ENCODE measurements at regions not wholly inside any gene's neighbourhood (a gene's known extent, or its start where the extent isn't known, plus 50 kb on each side); places are given as distances from the start of the nearest gene placed in this dataset.

DNA sequence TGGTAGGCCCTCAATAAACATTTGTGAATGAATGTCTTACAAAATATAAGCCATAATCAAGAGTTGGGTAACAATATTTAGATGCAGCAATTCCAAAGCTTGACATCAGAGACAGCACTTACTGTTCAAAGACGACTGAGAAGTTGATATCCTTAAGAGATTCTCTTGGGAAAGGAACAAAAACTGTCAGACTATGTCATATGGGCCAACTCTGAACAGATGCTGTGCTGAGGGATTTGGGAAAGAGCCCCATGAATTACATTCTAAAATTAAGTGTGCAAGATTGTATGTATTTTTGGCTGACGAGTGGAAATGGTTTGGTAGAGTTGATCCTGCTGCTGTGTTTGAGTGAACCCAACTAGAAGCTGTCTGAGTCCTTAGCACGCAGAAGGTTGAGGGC, 250.7 kb upstream of the LINC00305 start:
- no peak for TF ChIP-seq CEBPB (IDR thresholded peaks at IDR 0.05)
- TF ChIP-seq CBX2 (IDR thresholded peaks at IDR 0.05; ENCODE audit: borderline replicate concordance, low read depth): no peak
- no peak for TF ChIP-seq CBX8 (IDR thresholded peaks at IDR 0.05)
- TF ChIP-seq, protein P1, sequence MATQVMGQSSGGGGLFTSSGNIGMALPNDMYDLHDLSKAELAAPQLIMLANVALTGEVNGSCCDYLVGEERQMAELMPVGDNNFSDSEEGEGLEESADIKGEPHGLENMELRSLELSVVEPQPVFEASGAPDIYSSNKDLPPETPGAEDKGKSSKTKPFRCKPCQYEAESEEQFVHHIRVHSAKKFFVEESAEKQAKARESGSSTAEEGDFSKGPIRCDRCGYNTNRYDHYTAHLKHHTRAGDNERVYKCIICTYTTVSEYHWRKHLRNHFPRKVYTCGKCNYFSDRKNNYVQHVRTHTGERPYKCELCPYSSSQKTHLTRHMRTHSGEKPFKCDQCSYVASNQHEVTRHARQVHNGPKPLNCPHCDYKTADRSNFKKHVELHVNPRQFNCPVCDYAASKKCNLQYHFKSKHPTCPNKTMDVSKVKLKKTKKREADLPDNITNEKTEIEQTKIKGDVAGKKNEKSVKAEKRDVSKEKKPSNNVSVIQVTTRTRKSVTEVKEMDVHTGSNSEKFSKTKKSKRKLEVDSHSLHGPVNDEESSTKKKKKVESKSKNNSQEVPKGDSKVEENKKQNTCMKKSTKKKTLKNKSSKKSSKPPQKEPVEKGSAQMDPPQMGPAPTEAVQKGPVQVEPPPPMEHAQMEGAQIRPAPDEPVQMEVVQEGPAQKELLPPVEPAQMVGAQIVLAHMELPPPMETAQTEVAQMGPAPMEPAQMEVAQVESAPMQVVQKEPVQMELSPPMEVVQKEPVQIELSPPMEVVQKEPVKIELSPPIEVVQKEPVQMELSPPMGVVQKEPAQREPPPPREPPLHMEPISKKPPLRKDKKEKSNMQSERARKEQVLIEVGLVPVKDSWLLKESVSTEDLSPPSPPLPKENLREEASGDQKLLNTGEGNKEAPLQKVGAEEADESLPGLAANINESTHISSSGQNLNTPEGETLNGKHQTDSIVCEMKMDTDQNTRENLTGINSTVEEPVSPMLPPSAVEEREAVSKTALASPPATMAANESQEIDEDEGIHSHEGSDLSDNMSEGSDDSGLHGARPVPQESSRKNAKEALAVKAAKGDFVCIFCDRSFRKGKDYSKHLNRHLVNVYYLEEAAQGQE (IDR thresholded peaks at IDR 0.05): no peak
- TF ChIP-seq EP300 (IDR thresholded peaks at IDR 0.05): no peak
- no peak for TF ChIP-seq RNF2 (IDR thresholded peaks at IDR 0.05; ENCODE audit: borderline replicate concordance, low read depth)
- 0% methylated on average over 3 of the region's 3 CpGs for WGBS (ENCODE audit: missing lambda C conversion rate)
- H3K4me3 ChIP-seq: no peak overlapping the region
- FAIRE-seq (no peak), ATAC-seq (no peak), DNase-seq (ENCODE audit: low read depth in 1 of 2, low spot score in 1 of 2) (no peak)
- ChIA-PET POLR2A (no interaction called here), CTCF (no interaction called here)
- no peak overlapping the region for H3K27ac ChIP-seq
- no peak overlapping the region for H3K4me2 ChIP-seq
- H3K4me1 ChIP-seq: no peaks in the 10 kb centered on the region
- H3K9me3 ChIP-seq: no peaks in the 10 kb centered on the region

- H3K27ac ChIP-seq: no peak overlapping the region
- DNase-seq (ENCODE audit: low read depth in 1 of 2, low spot score in 1 of 2) (no peak), FAIRE-seq (no peak), ATAC-seq (no peak)
- no peaks in the 10 kb centered on the region for H3K9me3 ChIP-seq
- H3K4me2 ChIP-seq: no peak overlapping the region
- no peak overlapping the region for H3K4me3 ChIP-seq
- WGBS (ENCODE audit: missing lambda C conversion rate): 0% methylated on average over 1 of the region's 1 CpG
- ChIA-PET POLR2A (no interaction called here), CTCF (no interaction called here)
- no peaks in the 10 kb centered on the region for H3K4me1 ChIP-seq
- TF ChIP-seq HMGXB4 (CRISPR knock-in tag; IDR thresholded peaks at IDR 0.05; ENCODE audit: borderline replicate concordance): no peak
- TF ChIP-seq CTCF (IDR thresholded peaks at IDR 0.05): no peak
- TF ChIP-seq, protein P1 (IDR thresholded peaks at IDR 0.05): no peak
- TF ChIP-seq KDM1A (IDR thresholded peaks at IDR 0.05; ENCODE audit: low read depth): no peak
- no peak for TF ChIP-seq USF2 (IDR thresholded peaks at IDR 0.05)
- no peak for TF ChIP-seq RNF2 (IDR thresholded peaks at IDR 0.05; ENCODE audit: borderline replicate concordance, low read depth)
- no peak for TF ChIP-seq RCOR1 (IDR thresholded peaks at IDR 0.05; ENCODE audit: low read depth, low read length)
- no peak for TF ChIP-seq PBX3 (IDR thresholded peaks at IDR 0.05)
- TF ChIP-seq ZSCAN20 (CRISPR knock-in tag; IDR thresholded peaks at IDR 0.05): no peak
- no peak for TF ChIP-seq HDAC2 (IDR thresholded peaks at IDR 0.05)
- TF ChIP-seq EHF (CRISPR knock-in tag; IDR thresholded peaks at IDR 0.05): no peak
- TF ChIP-seq GATA3 (IDR thresholded peaks at IDR 0.05; ENCODE audit: borderline replicate concordance): no peak
- no peak for TF ChIP-seq RARB (CRISPR knock-in tag; IDR thresholded peaks at IDR 0.05)
- no peak for TF ChIP-seq RAD21 (conservative IDR thresholded peaks at IDR 0.05 in 1 of 2, IDR thresholded peaks at IDR 0.05 in 1 of 2)
- no peak for TF ChIP-seq ZC3H11A (IDR thresholded peaks at IDR 0.05)
- TF ChIP-seq PHF8 (IDR thresholded peaks at IDR 0.05; ENCODE audit: borderline replicate concordance, low read depth): no peak
- TF ChIP-seq NPAS2 (CRISPR knock-in tag; IDR thresholded peaks at IDR 0.05; ENCODE audit: borderline replicate concordance): no peak
- TF ChIP-seq ZFP36 (IDR thresholded peaks at IDR 0.05; ENCODE audit: borderline replicate concordance, partially characterized antibody): no peak
Measured at GRCh38 chr18:64398320-64398719, 249.4 kb upstream of the LINC00305 start.
